Heart left ventricle (tissue), 13 donors: ENCODE measurements at regions not wholly inside any gene's neighbourhood (a gene's known extent, or its start where the extent isn't known, plus 50 kb on each side); places are given as distances from the start of the nearest gene placed in this dataset.

Source experiments
- POLR2A ChIP-seq, 2 donors: fragments of 450-650 bp; IDR thresholded peaks; one replicate each; pipeline ENCODE4 v1.6.1; 2017; ENCODE audit warnings: antibody characterized with exemption in 2 of 2, mild to moderate bottlenecking in 2 of 2, moderate library complexity in 2 of 2
- TF ChIP-seq, protein P1 (sequence below), 12 donors: fragments of 200-600 bp; sonication (generic) in 4 of 12; IDR thresholded peaks; one replicate each; pipeline versions ENCODE4 v1.5.0 to v1.8.0; 2018 to 2022; ENCODE audit warnings: antibody characterized with exemption in 12 of 12, mild to moderate bottlenecking in 5 of 12
- donor health status: ischemic (EF 13 %, LVEDD 7.1; RV severe dilation, severe dysfunction).
- donor health status: DM: no; HTN: yes; CAD: no.
- donor health status: DM: no; HTN: no; CAD: no.
- donor health status: ischemic (EF 25% LVEDD 6.9; RV normal size, moderate dysfunction).
- donor health status: ischemic (EF 25% LVEDD 5.7; RV mildly dilated, moderate dysfunction).
- donor health status: ischemic (EF 35%, LVEDD 5.7; RV mildly dilated, moderate dysfunction).
- donor health status: nonischemic (EF 11% LVEDD 7.7; RV severe dilation, severe dysfunction).
- donor health status: DM: yes; HTN: yes; CAD: no.
- donor health status: PGD.
- donor health status: ischemic (EF 29% LVEDD 5.4; RV normal size, mild dysfunction).
- donor health status: nonischemic (EF 23%, LVEDD 6.1; RV moderate dilation, normal function).

DNA sequence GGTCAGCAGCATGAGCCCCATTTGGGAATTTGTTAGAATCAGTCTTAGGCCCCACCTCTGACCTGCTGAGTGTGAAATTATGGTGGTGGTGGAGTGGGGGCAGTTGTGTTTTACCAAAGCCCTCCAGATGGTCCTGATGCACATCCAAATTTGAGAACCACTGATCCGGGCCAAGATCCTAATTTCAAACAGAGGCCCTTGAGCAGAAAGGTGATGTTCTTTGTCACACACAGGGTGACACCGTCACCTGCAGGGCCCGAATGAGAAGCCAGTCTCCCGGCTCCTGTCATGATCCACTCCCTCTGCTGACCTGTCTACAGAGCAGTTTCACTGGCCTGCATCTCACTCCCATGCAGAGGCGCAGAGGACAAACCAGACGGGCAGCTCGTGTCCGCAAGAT, 129.9 kb downstream of the TRIM43 start:
- TF ChIP-seq, protein P1, sequence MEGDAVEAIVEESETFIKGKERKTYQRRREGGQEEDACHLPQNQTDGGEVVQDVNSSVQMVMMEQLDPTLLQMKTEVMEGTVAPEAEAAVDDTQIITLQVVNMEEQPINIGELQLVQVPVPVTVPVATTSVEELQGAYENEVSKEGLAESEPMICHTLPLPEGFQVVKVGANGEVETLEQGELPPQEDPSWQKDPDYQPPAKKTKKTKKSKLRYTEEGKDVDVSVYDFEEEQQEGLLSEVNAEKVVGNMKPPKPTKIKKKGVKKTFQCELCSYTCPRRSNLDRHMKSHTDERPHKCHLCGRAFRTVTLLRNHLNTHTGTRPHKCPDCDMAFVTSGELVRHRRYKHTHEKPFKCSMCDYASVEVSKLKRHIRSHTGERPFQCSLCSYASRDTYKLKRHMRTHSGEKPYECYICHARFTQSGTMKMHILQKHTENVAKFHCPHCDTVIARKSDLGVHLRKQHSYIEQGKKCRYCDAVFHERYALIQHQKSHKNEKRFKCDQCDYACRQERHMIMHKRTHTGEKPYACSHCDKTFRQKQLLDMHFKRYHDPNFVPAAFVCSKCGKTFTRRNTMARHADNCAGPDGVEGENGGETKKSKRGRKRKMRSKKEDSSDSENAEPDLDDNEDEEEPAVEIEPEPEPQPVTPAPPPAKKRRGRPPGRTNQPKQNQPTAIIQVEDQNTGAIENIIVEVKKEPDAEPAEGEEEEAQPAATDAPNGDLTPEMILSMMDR (IDR thresholded peaks at IDR 0.05), result no peak
- TF ChIP-seq POLR2A (IDR thresholded peaks at IDR 0.05), result no peak
